ENCODE measurements at regions not wholly inside any gene's neighbourhood (a gene's known extent, or its start where the extent isn't known, plus 50 kb on each side); places are given as distances from the start of the nearest gene placed in this dataset.
"Not testable (repeated sequence)": the region's sequence is repeated elsewhere in the genome, so short reads cannot be mapped to it uniquely, and the experiment has no call there.

DNA sequence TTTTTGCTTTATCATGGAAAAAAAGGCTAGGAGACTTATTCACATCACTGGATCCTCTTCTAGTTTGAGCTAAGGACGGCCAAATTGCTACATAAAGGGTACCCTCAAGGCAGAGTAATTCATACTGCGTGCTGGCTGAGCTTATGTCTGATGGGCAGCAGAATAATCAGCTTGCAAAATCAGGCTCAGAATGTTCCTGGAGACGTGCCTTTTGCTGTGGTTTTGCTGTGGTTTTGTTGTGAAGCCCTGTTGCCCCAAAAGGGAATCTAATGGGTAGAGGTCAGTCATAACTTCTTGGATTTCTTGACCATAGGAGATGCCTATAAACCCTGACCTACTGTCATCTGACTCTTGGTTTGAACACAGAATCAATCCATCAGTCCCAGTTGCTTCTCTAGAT, 189.9 kb downstream of the SOX2 start:
- in situ Hi-C loops (cut with HindIII; ENCODE audit: low pct_unique_long_range_greater_than_20kb, low sequenced_read_pairs): no loop called here
- no peak for DNase-seq (ENCODE audit: low read depth, low spot score)

DNA sequence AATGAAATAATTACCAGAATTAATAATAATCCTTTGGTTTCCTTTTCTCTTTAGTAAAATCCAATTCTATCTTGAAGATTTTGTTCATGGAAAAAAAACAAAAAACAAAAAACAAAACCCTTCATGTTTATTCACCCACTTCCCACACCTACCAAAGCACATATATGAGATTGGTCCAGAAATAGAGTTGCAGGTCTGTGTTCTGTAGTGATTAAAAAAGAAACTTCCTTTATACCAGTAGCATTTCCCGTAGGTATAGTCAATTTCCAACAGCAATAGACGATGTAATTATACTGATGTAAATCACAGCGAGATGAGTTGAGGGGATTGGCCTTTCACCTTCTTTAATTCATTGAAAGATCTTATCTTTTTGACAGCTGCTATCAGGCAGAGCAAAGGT, 194.6 kb downstream of the SOX2 start:
- no peak for DNase-seq (ENCODE audit: low read depth, low spot score)
- in situ Hi-C loops (cut with HindIII; ENCODE audit: low pct_unique_long_range_greater_than_20kb, low sequenced_read_pairs): no loop called here

DNA sequence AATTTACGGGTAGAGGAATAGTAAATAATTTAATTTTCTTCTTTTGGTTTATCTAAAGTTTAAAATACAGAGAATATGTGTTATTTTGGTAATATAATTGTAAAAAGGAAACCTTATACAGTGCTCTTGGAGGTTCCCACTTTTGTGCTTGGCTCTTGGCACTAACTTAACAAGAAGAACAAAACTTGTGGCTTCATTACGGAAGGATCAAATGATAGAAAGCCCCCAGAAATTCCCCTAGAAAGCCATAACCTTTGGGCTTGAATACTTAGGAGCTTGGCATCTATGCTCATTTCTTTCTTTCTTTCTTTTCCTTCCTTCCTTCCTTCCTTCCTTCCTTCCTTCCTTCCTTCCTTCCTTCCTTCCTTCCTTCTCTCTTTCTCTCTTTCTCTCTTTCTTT, 197.5 kb downstream of the SOX2 start:
- DNase-seq (ENCODE audit: low read depth, low spot score): no peak
- in situ Hi-C loops (cut with HindIII; ENCODE audit: low pct_unique_long_range_greater_than_20kb, low sequenced_read_pairs): no loop called here

DNA sequence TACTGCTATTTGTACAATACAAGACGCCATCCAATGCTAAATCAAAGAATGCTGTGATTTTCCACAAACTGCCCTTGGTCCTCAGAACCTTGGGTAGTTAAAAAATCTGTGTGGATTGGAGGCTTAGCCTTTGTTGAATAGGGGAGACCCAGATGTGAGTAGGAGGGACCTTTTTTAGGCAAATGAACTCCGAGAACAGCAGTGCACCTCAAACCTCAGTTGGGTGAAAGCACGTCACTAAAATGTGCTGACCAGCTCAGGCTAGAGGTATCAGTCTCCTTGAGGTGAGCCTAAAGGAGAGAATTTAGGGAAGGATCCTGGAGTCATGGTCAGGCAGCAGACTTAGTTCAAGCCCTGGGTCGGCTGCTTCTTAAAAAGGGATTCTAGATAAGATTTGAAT, 200.7 kb downstream of the SOX2 start:
- no peak for DNase-seq (ENCODE audit: low read depth, low spot score)
- in situ Hi-C loops (cut with HindIII; ENCODE audit: low pct_unique_long_range_greater_than_20kb, low sequenced_read_pairs): no loop called here

DNA sequence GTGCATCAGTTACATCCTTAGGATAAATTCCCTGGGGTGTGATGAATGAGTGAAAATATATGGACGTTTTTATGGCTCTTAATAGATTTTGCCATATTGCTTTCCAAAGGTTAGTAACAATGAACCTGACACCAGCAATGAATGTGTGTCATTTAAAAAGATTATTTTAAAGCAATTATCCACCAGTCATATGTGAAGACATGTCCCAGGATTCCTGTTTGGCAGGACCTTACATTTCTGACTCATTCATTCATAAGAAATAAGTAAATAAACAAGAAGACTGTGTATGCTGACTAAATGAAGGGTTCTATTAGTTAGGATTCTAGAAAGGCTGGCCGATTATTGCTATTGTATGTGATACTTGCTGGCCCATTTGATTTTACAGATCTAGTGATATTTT, 201.5 kb downstream of the SOX2 start:
- in situ Hi-C loops (cut with HindIII; ENCODE audit: low pct_unique_long_range_greater_than_20kb, low sequenced_read_pairs): no loop called here
- DNase-seq (ENCODE audit: low read depth, low spot score): no peak

DNA sequence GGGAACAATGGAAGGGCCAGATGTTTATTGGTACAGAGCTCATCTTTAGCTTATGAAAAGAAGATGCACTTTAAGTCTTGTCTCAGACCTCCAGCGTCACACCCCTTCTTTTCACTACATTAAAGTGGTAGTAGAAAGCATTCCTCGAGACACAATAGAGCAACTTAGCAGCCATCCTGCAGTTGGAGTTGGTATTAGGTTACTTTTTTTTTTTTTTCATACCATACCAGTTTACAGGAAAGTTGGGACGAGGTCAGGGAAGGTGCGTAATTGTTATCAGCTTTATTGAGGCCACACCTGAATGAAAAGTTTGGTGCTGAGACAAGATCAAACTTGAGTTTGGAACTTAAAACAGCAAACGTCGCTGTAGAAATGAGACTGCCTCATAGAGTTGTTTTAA, 203.8 kb downstream of the SOX2 start:
- in situ Hi-C loops (cut with HindIII; ENCODE audit: low pct_unique_long_range_greater_than_20kb, low sequenced_read_pairs): no loop called here
- no peak for DNase-seq (ENCODE audit: low read depth, low spot score)

DNA sequence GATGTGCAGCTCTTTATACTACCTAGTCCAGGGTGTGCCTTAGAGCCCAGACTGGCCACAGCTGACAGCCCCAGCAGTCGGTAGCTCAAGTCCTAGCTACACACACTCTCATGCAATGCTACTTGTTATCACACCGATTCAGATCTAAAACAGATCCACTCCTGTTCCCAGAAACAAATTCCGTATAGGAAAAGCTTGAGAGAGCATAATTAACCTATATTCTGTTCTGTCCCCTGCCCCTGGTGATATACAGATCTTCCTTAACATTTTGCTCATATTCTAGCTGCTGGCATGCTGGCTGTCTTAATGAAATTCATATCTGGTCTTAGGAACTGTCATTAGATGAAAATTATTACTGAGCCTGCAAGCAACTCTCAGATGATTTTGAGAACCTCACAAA, 204.3 kb downstream of the SOX2 start:
- DNase-seq (ENCODE audit: low read depth, low spot score): no peak
- in situ Hi-C loops (cut with HindIII; ENCODE audit: low pct_unique_long_range_greater_than_20kb, low sequenced_read_pairs): no loop called here

DNA sequence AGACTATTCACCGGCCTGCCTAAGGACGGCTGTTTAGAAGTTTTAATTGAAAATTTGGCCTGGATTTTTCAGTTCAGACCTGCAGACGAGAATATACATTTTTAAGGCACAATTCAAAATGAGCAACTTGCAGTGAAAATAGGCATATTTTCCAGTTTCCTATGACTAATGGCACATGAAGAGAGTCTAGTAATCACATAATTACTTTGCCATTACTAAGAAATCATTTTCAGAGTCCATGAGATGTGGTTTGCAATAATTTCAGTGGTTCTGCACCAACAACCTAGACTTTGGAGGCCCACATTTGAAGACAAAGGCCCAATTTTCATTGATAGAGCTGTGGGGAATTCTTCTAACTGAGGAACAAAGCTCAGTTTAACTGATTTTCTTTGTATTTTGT, 205.3 kb downstream of the SOX2 start:
- in situ Hi-C loops (cut with HindIII; ENCODE audit: low pct_unique_long_range_greater_than_20kb, low sequenced_read_pairs): no loop called here
- DNase-seq (ENCODE audit: low read depth, low spot score): no peak

DNA sequence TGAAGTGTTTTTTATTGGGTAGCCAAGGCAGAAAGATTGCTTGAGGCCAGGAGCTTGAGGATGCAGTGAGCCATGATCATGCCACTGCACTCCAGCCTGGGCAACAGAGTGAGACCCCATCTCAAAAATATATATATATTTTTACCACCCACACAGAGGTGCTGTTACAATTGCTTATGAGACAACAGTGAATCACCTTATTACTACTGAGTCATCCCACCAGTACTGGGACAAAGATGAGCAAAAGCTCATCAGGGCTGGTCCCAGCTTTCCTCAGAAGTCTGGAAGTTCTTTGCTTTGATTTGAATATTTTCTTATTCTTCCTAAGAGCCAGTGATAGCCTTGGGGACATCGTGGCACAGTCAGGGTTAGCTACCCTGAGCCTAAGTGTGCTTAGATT, 207.7 kb downstream of the SOX2 start:
- DNase-seq (ENCODE audit: low read depth, low spot score): no peak
- in situ Hi-C loops (cut with HindIII; ENCODE audit: low pct_unique_long_range_greater_than_20kb, low sequenced_read_pairs): no loop called here

DNA sequence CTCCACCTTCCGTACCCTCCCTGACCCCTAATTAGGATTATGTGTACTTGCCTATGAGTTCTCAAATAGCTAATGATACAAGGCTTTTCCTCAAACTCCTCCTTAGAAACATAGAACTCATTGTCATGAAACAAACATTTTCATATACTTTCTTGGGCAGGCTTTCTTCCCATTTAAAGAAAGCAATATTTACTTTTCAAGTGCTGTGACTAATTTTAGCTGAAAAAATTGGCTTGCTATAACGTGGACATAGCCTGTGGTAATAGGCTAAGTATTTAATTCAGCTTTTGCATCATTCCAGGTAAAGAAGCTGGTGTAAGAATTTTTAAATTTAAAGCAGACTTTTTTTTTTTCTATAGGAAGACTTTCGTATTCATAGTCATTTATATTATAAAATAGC, 208.7 kb downstream of the SOX2 start:
- in situ Hi-C loops (cut with HindIII; ENCODE audit: low pct_unique_long_range_greater_than_20kb, low sequenced_read_pairs): no loop called here

DNA sequence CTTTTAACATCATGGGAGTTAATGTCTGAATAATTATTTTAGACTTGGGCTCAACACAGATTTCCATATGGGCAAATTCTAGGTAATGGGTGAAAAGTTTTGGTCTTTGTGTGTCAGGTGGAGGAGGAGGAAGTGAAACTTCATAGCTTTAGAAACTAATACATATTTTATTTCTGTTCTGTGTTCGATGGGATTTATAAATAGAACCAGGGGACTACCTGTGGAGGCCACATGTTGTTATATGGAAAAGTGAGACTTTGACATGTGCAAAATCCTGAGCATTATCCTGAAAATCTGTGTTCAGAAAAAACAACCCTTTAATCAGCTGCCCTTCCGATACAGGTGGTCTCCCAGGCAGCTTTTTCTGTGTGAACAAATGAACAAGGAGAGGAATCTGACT, 209.5 kb downstream of the SOX2 start:
- in situ Hi-C loops (cut with HindIII; ENCODE audit: low pct_unique_long_range_greater_than_20kb, low sequenced_read_pairs): no loop called here
- no peak for DNase-seq (ENCODE audit: low read depth, low spot score)

More for the DNA sequence above, 208.7 kb downstream of the SOX2 start:
- DNase-seq (ENCODE audit: low read depth, low spot score): no peak

DNA sequence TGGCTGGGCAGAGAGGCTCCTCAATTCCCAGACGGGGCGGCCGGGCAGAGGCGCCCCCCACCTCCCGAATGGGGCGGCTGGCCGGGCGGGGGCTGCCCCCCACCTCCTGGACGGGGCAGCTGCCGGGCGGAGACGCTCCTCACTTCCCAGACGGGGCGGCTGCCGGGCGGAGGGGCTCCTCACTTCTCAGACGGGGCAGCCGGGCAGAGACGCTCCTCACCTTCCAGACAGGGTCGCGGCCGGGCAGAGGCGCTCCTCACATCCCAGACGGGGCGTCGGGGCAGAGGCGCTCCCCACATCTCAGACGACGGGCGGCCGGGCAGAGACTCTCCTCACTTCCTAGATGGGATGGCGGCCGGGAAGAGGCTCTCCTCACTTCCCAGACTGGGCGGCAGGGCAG, 214.1 kb downstream of the SOX2 start:
- in situ Hi-C loops (cut with HindIII; ENCODE audit: low pct_unique_long_range_greater_than_20kb, low sequenced_read_pairs); DNase-seq (ENCODE audit: low read depth, low spot score): not testable (repeated sequence)

DNA sequence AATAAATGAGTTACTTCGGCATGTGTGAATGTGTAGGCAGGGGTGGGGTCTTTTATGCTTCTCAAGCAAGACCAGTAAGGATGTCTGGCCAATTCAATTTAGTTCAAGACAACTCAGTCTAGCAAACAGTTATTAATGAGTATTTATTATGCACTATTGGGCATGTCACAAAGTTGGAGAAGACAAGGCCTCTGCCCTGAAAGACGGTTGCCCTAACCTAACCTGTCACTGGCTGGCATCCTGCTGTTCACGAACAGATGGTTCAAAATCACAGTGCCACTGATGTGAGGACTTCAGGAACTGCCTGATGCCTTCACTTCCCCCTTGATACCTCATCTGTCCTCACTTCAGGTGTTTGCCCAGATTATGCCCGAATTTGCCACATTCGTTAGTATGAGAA, 217.8 kb downstream of the SOX2 start:
- in situ Hi-C loops (cut with HindIII; ENCODE audit: low pct_unique_long_range_greater_than_20kb, low sequenced_read_pairs): no loop called here
- no peak for DNase-seq (ENCODE audit: low read depth, low spot score)

DNA sequence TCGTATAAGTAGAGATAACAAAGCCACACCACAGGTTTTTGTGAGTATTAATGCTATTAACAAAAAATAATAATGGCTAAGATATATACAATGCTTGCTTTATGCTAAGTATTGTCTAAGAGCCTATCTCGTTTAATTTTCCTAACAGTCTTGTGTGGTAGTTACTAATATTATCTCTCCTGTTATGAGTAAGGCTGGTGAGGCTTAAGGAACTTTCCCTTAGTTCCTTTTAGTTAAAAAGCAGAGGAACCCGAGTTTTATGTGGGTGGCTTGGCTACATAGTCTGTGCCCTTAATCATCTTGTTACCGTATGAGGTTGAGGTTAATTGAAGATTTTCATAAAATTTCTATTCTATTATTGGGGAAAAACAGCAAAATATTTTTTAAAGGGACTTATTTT, 218.4 kb downstream of the SOX2 start:
- in situ Hi-C loops (cut with HindIII; ENCODE audit: low pct_unique_long_range_greater_than_20kb, low sequenced_read_pairs): no loop called here
- DNase-seq (ENCODE audit: low read depth, low spot score): no peak

DNA sequence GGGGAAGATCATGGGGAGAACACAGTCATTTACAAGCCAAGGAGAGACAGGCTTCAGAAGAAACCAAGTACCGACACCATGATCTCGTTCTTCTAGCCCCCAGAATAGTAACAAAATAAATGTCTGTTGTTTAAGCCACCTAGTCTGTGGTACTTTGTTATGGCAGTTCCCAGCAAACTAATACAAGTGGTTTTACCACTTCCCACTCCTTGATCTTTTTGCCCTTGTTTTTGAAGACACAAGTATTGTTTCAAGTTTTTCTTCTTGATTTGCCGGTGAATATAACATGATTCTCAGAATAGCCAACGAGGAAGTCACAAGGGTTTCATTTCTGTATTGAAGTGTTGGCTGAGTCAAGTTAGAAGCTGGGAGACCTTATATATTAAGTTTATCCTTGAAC, 220.3 kb downstream of the SOX2 start:
- in situ Hi-C loops (cut with HindIII; ENCODE audit: low pct_unique_long_range_greater_than_20kb, low sequenced_read_pairs): no loop called here

DNA sequence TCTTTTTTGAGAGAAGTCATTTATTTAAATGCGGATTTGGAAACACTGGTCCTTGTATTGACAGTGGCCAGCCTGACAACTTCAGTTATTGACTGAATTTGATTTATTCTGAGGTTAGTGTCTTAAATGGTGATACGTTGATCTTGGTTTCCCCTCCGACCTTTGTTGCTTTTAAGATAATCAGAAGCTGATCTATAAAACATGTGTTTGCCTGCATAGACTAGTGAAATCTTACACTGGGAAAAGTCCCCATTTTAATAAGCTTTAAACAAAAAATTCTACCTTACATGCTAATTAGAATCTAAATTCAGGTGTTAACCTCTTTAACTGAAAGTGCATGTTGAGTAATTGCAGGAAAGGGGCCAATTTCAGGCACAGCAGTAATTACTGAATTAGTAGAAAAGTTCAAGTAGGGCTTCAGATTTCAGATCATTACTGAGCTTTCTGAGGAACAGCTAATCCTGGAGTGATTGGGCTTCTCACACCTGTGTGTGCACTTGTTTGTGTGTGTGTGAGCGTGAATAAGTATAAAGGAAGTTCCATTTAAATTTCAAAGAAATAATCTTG, 221.4 kb downstream of the SOX2 start:
- in situ Hi-C loops (cut with HindIII; ENCODE audit: low pct_unique_long_range_greater_than_20kb, low sequenced_read_pairs): no loop called here
- no peak for DNase-seq (ENCODE audit: low read depth, low spot score)

More for the DNA sequence above, 220.3 kb downstream of the SOX2 start:
- no peak for DNase-seq (ENCODE audit: low read depth, low spot score)

DNA sequence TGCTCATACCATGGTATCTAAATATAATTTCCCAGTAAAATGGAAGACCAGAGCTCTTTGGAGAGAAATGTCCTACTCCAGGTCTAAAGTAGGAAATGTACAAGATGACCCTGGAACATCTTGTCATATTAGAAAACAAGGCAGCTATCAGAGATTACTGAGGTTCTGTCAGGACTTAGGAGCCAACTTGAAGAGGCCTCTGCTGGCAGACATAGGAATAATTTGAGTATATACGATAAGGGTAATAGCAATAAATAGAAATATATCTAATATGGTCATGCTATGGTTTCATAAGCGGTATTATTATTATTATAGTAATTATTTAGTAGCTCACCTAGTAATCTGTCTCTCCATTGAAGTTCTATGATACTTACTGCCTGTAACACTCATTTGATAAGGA, 224.2 kb downstream of the SOX2 start:
- in situ Hi-C loops (cut with HindIII; ENCODE audit: low pct_unique_long_range_greater_than_20kb, low sequenced_read_pairs): no loop called here
- DNase-seq (ENCODE audit: low read depth, low spot score): no peak

DNA sequence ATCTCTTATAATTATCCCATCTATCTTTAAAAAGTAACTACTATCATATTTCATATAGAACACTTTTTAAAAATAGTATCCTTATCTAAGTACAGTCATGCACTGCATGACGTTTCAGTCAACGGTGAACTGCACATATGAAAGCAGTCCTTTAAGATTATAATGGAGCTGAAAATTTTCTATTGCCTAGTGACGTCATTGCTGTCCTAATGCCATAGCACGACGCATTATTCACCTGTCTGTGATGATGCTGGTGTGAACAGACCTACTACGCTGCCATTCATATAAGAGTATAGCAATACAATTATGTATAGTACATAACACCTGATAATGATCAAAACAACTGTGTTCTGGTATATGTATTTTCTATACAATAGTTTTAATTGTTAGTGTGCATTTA, 225.0 kb downstream of the SOX2 start:
- no peak for DNase-seq (ENCODE audit: low read depth, low spot score)
- in situ Hi-C loops (cut with HindIII; ENCODE audit: low pct_unique_long_range_greater_than_20kb, low sequenced_read_pairs): no loop called here

DNA sequence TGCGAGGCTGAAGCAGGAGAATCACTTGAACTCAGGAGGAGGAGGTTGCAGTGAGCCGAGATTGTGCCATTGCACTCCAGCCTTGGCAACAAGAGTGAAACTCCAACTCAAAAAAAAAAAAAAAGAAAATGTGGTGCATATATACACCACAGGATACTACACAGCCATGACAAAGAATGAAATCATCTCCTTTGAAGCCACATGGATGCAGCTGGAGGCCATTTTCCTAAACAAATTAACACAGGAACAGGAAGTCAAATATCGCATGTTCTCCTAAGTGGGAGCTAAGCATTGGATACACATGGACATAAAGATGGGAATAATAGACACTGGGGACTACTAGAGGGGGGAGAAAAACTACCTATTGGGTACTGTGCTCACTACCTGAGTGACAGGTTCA, 226.9 kb downstream of the SOX2 start:
- in situ Hi-C loops (cut with HindIII; ENCODE audit: low pct_unique_long_range_greater_than_20kb, low sequenced_read_pairs); DNase-seq (ENCODE audit: low read depth, low spot score): not testable (repeated sequence)

DNA sequence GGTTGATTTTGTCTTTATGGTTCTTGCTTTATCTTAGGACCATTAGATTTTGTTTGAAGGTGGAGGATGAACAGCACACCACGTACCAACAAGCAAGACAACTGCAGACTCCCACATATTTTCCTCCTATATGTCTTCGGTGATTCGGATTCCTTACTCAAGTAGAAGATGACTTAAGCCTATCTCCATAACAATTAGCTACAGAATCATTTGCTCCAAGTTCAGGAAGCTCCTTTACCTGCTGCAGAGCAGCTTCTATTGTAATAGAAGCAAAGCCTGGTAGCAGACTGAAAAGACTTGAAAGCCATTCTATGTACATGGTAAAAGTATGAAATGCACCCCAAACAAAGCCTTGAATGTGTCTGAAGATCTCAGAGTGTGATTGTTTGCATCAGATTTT, 229.0 kb downstream of the SOX2 start:
- in situ Hi-C loops (cut with HindIII; ENCODE audit: low pct_unique_long_range_greater_than_20kb, low sequenced_read_pairs): no loop called here
- no peak for DNase-seq (ENCODE audit: low read depth, low spot score)

Data from SK-MEL-5 (cell line).